NCI-H524 treated with DMSO at 0.1 percent for 48 hours (cell line): ENCODE measurements at regions not wholly inside any gene's neighbourhood (a gene's known extent, or its start where the extent isn't known, plus 50 kb on each side); places are given as distances from the start of the nearest gene placed in this dataset.
A peak's percentile ranks its signal among the peaks of the same experiment; 100 is the strongest.
"Not testable (repeated sequence)": the region's sequence is repeated elsewhere in the genome, so short reads cannot be mapped to it uniquely, and the experiment has no call there.

Source experiments
- DNase-seq: peaks from one replicate; lab custom pipeline; 2025; lab: John Stamatoyannopoulos, UW

DNA sequence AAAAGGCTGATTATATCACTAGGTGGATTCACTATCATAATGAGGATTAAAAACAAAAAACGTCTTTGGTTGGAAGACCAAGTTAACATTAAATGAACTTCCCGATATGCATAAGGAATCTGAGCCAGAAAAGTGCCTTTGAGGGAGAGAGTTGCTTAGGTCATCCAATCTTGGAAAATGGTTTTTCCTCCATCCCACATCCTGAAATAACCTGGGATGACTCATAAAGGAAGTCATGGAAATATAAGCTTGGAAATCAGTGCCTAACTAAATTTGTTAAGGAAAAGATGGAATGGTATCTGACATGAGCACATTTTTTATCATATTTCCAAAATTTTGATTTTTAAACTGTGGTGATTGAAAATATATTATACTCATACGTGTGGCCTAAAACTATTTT, 66.0 kb downstream of the KBTBD8 start:
- no peak for DNase-seq

DNA sequence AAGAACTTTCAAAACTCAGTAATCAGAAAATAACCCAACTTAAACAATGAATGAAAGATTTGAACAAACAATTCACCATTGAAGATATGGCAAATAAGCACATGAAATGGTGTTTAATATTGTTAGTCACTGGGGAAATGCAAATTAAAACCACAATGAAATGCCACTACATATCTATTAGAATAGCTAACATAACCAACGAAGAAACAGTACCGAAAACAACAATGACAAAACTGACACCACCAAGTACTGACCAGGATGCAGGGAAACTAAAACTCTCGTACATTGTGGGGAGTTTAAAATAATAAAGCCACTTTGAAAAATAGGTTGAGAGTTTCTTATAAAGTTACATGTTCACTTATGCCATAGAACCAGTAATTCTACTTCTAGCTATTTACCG, 69.1 kb downstream of the KBTBD8 start:
- DNase-seq: no peak

DNA sequence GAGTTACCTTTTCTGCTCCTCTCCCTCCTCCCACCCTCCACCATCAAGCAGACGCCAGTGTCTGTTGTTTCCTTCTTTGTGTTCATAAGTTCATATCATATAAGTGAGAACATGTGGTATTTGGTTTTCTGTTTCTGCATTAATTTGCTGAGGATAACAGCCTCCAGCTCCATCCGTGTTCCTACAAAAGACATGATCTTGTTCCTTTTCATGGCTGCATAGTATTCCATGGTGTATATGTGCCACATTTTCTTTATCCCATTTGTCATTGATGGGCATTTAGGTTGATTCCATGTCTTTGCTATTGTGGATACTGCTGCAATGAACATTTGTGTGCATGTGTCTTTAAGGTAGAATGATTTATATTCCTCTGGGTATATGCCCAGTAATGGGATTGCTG, 74.5 kb downstream of the KBTBD8 start:
- DNase-seq: not testable (repeated sequence)

DNA sequence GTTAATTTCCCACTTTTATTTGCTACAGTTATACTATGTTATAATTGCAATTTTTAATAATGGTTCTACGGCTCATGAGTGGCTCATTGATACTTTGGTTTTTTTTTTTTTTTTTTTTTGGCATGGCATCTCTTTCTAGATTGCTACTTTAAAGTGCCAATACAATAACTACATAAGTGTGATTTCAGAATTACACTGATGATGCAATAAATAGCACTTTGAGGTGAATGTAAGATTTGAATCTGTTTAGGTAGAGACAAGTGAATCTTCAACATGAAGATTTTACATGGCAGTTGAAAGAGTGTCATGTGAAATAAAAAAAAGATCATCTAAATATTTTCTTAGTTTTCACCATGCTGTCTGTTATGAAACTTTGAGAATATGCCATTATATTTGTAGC, 75.7 kb downstream of the KBTBD8 start:
- no peak for DNase-seq

DNA sequence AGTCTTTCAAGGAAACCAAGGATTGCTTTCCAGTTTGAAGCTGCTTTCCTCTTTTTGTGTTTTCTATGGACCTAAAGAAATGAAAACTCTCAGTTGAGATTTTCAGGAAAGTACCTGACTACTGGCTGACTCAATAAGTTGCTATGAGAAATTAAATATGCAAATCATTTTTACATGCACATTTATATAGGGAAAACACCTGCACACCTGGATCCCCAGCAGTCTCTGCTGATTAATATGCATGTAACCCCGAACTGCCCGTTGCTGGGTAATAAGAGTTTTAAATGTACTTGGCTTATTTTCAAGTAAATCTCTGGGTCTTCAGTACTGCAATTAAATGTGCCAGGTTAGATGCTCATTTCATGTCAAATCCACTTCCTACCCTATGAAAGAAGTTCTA, 77.2 kb downstream of the KBTBD8 start:
- DNase-seq: no peak

DNA sequence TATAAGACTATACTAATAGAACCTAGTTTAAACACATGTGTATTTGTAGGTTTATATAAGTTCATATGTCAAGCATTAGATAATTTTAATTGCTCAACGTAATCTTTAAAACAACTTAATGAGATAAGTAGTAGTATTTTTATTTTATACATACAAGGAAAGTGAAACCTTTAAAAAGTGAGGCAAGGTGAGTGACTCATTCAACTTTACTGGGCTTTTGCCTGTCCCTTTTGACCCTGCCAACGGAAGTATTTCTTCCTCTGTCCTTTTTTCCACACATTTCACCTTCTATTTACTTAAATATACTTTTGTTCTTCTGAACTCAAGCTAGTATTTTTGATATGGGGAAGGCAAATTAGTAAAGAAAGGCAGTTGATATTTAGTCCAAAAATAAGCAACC, 78.5 kb downstream of the KBTBD8 start:
- no peak for DNase-seq

DNA sequence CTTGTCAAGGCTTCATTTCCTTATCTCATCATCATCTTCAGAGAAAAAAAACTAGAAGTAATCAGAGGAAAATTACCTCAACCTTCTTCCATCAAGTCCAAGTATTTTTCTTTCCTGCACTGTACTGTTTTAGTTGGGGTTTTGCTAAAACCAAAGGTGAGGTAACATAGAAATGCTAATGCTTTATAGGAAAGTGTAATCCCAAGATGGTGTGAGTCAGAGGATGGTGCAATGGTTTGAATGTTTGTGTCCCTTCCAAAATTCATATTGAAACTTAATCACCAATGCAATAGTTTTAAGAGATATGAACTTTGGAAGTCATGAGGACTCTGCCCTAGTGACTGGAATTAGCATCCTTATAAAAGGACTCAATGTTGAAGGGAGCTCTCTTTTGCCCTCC, 79.5 kb downstream of the KBTBD8 start:
- no peak for DNase-seq

DNA sequence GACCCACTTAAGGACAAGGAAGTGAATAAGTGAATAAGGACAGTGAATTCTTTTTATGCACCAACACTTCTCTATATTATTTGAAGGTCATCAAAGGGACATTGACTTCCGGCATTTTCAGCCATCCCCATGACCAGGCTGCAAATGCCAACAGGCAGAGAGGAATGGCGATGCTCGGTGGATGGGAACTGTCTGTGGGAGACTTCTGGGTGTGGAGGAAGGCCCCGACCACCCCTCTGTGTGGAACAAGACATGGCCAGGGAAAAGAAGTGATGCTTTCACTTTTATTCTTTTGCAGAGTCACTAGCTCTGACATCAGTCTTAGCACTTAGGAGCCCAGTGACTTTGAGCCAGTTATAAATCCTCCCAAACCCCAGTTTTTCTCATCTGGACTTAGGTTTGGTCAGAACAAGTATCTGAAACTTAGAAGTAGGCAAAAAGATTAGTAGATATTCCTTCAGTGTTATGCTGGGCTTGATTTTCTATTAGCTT, 84.5 kb downstream of the KBTBD8 start:
- DNase-seq: no peak

DNA sequence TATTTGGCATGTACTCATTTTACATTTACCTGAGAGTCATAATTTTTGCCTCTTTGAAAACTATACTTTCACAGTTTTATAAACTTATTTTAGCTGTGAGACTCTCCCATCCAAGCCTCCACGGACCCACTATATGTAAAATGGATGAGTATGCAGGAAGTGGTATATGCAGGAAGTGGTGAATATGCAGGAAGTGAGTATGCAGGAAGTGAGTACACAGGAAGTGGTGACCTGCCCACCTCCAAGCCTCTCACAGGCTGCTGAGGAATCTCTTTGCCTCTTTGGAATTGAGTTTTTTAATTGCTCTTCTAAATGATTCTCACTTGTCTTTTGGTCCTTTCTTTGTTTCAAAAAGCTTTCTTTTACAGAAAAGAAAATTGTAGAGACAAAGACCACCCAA, 85.2 kb downstream of the KBTBD8 start:
- no peak for DNase-seq

DNA sequence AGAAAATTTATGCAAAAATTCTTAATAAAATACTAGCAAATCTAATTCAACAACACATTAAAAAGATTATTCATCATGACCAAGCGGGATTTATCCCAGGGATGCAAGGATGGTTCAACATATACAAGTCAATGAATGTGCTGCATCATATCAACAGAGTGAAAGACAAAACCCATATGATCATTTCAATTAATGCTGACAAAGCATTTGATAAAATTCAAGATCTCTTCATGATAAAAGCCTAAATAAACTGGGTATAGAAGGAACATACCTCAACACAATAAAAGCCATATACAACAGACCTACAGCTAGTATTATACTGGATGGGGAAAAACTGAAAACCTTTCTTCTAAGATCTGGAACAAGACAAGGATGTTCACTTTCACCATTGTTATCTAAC, 89.7 kb downstream of the KBTBD8 start:
- no peak for DNase-seq

DNA sequence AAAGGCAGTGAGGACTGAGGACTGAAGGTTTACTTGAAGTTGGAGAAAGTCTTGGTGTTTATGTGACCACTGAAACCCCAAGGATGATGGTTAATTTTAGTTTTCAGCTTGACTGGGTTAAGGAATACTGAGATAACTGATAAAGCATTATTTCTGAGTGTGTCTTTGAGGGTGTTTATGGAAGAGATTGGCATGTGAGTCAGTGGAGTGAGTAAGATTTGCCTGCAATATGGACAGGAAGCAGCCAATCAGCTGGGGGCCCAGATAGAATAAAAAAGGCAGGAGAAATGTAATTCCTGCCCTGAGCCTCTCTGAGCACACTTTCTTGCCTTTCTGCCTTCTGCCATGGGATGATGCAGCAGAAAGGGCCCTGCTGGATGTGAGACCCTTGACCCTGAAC, 92.4 kb downstream of the KBTBD8 start:
- no peak for DNase-seq

DNA sequence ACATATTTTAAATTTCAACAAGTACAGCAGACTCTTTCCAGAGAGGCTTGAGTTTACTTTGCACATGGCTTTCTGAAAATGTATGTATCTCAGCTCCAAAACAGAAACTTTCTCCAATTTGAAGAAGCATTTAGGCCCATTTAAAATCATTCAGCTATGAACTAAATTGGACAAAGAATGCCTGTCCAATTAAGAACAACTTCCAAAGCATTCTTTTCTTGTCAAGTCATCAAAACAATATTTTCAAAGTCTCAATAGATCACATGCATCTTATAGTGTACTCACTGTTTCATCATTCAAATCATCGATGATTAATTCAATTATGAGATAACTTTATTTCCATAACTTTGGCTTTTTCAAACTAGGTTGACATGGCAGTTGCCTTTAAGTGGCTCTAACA, 95.2 kb downstream of the KBTBD8 start:
- DNase-seq: no peak

DNA sequence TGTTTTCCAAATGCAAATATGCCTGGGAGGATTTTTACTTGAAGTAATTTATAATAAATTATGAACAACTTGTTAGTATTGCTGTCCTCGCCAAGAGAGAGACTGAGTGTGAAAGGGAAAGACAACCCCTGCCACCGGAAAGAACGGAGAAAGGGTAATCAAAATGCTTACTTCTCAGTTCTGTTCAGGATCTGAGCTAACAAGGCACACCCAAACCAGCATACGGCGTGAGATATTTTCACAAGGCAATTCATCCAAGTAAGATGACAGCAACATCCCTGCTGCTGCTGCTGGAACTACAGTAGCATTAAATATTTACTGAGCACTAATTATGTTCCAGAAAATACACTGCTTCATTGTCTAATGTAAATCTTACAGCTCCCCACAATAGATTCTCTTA, 96.1 kb downstream of the KBTBD8 start:
- DNase-seq: no peak

DNA sequence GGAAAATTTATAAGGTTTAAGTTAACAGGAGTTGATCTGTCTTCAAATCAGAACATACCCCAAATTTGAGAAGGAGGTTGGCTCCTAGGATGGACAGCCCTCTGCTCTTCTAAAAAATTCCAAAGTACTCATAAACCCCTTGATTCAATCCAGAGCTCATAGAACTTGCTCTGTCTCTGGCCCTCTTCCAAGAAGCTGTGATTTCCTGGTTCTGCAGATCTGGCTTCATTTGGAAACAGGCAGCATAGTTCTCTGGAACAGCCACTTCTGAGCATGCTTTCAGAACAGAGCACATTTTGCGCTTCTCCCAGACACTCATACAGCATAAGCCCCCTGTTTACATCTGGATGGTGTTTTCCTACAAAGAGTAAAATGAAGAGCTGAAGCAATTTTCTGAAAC, 96.7 kb downstream of the KBTBD8 start:
- DNase-seq: no peak

DNA sequence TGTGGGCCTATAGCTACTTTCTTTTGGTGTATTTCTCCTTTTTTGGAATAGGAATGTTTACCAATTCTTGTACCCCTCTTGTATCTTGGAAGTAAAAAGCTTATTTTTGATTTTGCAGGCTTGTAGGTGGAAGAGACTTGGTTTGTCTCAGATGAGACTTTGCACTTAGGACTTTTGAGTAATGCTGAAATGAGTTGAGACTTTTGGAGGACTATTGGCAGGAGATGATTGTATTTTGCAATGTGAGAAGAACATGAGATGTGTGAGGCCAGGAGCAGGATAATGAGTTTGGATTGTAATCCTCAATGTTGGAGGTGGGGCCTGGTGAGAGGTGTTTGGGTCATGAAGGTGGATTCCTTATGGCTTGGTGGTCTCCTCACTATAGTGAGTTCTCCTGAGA, 106.3 kb downstream of the KBTBD8 start:
- DNase-seq: no peak

DNA sequence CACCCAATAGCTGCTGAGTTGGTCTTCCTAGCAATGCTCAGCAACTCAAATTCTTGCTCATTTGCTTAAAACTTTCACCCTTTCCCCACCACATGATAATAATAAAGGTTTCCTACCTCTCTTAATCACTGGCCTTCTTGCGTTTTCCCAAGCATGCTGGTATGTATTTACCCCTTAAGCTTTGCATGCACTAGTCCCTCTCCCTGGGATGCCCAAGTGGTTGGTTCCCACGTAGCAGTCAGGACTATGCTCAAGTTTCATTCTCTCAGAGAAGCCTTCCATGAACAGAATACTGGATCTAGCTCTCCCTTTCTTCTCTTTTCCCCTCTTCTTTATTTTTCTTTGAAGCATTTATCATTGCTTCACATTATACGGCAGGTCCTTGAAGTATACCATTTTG, 108.8 kb downstream of the KBTBD8 start:
- DNase-seq: no peak

DNA sequence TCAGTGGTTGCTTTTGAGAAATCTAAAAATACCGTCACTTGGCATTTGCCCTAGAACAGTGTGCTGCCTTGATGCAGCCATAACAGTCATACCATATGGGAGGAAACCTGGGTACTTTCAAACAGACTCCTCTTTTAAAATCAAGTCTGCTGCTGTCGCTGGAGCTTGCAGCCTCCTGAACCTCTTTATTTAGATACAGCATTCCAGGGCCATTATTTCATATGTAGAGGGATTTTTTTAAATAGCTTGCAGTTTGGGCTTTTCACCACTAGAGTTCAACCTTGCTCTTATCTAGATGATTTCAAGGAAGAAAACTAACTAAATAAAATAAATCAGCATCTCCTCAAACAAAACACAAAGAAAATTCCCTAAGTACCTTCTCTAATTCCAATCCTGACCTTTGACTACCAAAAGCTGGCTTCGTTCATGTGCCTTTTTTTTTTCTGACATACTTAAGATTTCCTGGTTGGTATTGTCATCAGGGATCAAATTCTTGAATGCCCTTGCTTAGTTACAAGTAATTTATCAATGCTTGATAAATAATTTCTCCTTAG, 111.6 kb downstream of the KBTBD8 start:
- DNase-seq: no peak

DNA sequence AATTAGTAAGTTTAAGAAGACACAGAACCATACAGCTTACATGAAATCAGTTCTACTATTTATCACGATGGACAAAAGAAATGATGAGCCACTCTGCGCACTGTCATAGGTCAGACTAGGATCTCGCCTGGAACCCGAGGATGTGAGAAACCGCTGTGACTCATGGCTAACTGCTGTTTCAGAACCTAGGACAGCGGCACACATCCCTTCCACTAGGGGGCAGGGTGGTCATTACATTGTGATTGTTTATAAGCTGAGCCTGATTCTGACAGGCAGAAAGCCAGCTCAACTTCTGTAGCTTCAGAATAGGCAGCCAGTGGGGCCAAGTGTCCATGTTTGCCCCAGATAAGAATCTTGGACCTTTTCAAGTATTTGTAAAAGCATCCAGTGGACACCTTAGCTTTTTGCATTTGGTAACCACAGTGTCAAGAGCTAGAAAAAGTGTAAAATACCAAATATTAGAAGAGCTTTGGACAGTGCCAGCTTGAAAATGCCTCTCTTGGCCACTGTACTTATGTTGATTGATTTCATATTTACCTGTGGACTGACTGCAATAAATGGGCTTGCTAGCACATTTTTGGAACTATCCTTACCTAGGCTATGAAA, 115.8 kb downstream of the KBTBD8 start:
- DNase-seq: peak; percentile 37

DNA sequence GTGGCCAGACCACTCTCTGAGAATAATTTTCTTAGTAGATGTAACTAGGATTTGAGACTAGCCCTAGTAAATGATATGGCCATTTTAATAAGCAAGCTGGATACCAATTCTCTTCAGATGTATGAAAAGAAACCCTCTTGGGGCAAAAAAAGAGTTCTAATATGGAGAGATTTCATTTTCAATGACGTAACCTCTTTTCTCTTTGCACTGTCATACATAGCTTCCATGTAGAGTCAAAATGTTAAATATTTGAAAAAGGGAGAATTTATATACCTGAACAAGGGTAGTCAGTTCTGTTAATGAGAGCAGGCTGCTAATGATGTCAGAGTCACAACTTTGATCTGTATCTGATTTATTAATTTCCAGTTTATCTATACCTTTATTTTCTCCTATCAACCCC, 120.0 kb downstream of the KBTBD8 start:
- no peak for DNase-seq

DNA sequence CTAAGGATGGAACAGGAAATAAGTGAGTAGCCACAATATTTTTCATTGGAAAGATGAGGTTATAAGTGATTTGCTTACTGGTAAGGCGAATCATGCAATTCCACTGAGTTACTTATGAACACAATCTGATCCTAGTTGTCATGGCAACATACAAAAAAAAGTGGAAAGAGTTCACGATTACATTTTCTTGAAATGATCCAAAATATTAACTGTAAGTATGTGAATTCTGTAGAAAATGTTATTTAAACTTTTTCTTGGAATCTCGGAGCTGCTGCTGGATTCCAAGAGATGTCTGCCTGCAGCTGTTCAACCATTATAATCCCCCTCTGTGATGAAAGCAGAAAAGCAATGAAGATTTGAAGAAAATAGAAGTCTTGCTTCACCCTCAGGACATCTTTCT, 120.5 kb downstream of the KBTBD8 start:
- DNase-seq: no peak

DNA sequence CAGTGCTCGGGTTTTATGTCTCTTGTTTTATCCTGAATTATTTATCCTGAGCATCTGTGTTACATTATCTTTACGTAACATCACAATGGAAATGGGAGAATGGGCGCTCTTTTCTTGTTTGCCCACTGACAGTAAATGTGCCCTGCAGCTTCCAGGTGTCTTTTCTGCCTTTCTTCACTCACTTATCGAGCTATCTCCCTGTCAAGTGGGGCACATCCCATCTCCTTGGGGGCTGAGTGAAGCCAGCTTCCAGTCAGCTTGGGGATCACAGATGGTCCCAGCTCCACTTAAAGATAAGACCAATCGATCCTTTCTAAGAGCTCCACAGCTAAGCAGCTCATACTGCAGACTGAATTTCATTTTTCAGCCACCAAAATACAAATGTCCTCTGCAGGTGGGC, 125.8 kb downstream of the KBTBD8 start:
- peak; percentile 77 for DNase-seq

DNA sequence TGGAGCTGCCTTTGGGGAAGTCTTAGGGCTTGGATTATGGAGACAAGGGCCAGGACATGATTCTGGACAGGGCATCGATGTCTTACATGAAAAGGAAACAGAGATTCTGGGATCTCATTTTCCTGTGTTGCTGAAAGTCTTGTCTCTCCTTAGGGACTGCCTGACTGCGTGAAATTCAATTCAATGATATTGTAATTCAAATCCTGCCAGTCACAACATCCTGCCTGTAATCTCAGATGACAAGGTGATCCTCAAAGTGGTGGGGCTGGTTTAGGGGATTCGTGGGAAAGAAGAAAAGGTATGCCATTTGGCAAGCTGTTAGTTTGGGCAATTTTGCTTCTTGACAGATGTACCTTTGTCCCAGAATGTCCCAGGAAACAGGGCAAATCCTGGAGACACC, 129.1 kb downstream of the KBTBD8 start:
- DNase-seq: no peak

DNA sequence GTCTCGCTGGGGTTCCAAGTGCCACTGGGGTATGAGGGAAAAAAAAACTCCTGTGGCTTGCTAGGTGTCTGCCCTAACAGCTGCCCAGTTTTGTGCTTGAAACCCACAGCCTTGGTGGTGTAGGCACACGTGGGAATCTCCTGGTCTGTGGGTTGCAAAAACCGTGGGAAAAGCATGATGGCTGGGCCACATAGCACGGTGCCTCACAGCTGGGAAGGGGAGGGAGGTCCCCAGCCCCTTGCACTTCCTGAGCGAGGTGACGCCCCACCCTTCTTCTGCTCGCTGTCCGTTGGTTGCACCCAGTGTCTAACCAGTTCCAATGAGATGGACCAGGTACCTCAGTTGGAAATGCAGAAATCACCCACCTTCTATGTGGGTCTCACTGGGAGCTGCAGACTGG, 144.3 kb downstream of the KBTBD8 start:
- no peak for DNase-seq

DNA sequence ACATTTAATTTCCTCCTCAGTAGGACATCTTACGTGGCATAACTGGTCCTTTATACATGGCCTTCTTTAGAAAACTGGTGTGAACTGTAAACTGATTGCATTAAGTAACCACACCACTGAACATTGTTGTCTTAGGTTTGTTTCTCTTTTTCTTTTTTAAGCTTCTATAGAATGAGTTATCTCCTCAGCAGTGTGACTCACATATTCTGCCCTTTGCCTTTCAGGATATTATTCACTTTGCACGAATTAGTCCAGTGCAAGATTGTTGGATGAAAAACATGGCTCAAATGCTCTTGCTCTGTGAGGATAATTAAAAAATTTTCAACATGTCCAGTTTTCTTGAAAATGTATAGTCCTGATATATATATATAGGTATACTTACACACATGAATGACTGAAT, 147.6 kb downstream of the KBTBD8 start:
- no peak for DNase-seq
